Astrocyte (in vitro differentiated cells and primary cell): ENCODE measurements at regions not wholly inside any gene's neighbourhood (a gene's known extent, or its start where the extent isn't known, plus 50 kb on each side); places are given as distances from the start of the nearest gene placed in this dataset.

Source experiments
- CTCF ChIP-seq: IDR thresholded peaks from 2 replicates; pipeline ENCODE4 v1.5.1; 2011; ENCODE audit warnings: low read depth, mild to moderate bottlenecking, inconsistent platforms, low read length, moderate library complexity; ENCODE audit not compliant: insufficient read depth
- EZH2 ChIP-seq: IDR thresholded peaks from 2 replicates; pipeline ENCODE4 v1.6.1; 2012; ENCODE audit warnings: mild to moderate bottlenecking, low read length, inconsistent platforms; ENCODE audit not compliant: insufficient read depth

GRCh38 chr20:47991875-47992488 is 206.7 kb upstream of the SULF2 start:
- TF ChIP-seq CTCF, result no peak
- TF ChIP-seq EZH2, result no peak
